ENCODE measurements at regions not wholly inside any gene's neighbourhood (a gene's known extent, or its start where the extent isn't known, plus 50 kb on each side); places are given as distances from the start of the nearest gene placed in this dataset.

DNA sequence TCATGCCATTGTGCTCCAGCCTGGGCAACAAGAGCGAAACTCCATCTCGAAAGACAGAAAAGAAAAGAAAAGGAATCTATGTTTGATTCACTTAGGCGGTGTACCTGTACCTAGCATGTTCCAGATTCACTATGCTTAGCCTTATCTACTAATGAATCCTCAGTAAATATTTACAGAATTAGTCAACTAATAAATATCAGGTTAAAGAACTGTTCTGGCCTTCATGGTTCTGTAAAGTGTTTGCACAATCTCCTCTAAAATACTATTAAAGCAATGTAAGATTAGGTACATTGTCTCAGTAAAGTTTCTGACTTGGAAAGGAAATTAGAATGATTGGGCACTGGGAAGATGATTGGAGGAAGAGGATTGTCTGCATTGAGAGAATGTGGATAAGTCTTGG, 2770.4 kb downstream of the PCDH9 start:
- POLR2A ChIA-PET, result no interaction called here
- Histone ChIP-seq H3K27ac (ENCODE audit: low read depth, low read length) (no peak overlapping the region), H3K4me3 (ENCODE audit: low read depth, low read length) (no peak overlapping the region), H3K9me3 (ENCODE audit: control insufficient read depth, insufficient read depth, low read length) (no peaks in the 10 kb centered on the region), H3K27me3 (ENCODE audit: control insufficient read depth, insufficient read depth, low read length) (no peaks in the 10 kb centered on the region)
- TF ChIP-seq, protein P1, sequence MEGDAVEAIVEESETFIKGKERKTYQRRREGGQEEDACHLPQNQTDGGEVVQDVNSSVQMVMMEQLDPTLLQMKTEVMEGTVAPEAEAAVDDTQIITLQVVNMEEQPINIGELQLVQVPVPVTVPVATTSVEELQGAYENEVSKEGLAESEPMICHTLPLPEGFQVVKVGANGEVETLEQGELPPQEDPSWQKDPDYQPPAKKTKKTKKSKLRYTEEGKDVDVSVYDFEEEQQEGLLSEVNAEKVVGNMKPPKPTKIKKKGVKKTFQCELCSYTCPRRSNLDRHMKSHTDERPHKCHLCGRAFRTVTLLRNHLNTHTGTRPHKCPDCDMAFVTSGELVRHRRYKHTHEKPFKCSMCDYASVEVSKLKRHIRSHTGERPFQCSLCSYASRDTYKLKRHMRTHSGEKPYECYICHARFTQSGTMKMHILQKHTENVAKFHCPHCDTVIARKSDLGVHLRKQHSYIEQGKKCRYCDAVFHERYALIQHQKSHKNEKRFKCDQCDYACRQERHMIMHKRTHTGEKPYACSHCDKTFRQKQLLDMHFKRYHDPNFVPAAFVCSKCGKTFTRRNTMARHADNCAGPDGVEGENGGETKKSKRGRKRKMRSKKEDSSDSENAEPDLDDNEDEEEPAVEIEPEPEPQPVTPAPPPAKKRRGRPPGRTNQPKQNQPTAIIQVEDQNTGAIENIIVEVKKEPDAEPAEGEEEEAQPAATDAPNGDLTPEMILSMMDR (IDR thresholded peaks at IDR 0.05; ENCODE audit: low read depth, low read length), result no peak
- DNase-seq (ENCODE audit: low read depth, low spot score), result no peak
- CTCF ChIA-PET, result no interaction called here

DNA sequence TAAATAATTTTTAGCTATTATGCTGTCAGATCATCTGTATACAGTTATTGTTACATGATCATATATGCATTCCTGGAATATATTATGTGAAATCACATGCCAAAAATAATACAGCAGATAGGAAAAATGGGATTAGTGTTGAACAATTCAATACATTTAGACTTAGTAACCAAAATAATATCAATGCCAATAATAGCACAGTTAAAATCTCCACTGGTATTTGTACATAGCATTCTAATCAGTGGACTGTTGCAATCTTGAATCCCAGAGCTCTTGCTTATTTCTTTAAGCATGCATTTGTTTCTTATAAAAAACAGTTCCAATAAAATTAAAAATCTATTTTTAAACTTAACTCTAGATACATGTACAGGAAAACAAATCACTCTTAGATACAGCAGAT, 2772.2 kb downstream of the PCDH9 start:
- Histone ChIP-seq H3K27me3 (ENCODE audit: control insufficient read depth, insufficient read depth, low read length) (no peaks in the 10 kb centered on the region), H3K9me3 (ENCODE audit: control insufficient read depth, insufficient read depth, low read length) (no peaks in the 10 kb centered on the region), H3K27ac (ENCODE audit: low read depth, low read length) (no peak overlapping the region), H3K4me3 (ENCODE audit: low read depth, low read length) (no peak overlapping the region)
- TF ChIP-seq, protein P1 (IDR thresholded peaks at IDR 0.05; ENCODE audit: low read depth, low read length), result no peak
- CTCF ChIA-PET, result interaction anchor here (0.9 kb wide), 1 partner anchor 14 kb away, joined by 3 read pairs; no protein-coding TSS in a partner anchor
- POLR2A ChIA-PET, result no interaction called here
- DNase-seq (ENCODE audit: low read depth, low spot score), result no peak

DNA sequence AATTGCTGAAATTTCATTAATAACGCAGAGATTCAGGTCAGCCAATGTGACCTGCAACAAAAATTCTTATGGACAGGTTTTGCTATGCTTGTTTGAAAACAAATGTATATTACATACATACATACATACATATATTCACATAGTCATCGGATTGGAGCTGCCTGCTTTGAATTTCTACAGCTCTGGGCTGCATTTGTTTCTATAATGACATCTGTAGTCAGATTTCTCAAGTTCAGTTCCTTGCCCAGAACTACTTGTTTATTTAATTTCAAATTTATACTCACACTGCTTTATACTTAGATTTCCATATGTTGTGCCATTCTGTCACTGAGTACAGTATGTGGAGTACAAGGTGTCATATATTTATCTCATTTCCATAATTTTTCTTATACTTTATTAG, 2775.0 kb downstream of the PCDH9 start:
- H3K27me3 ChIP-seq (ENCODE audit: control insufficient read depth, insufficient read depth, low read length), result no peaks in the 10 kb centered on the region
- ChIA-PET CTCF (no interaction called here), POLR2A (no interaction called here)
- TF ChIP-seq, protein P1 (IDR thresholded peaks at IDR 0.05; ENCODE audit: low read depth, low read length), result no peak
- no peak for DNase-seq (ENCODE audit: low read depth, low spot score)
- no peak overlapping the region for H3K27ac ChIP-seq (ENCODE audit: low read depth, low read length)
- H3K9me3 ChIP-seq (ENCODE audit: control insufficient read depth, insufficient read depth, low read length), result no peaks in the 10 kb centered on the region
- H3K4me3 ChIP-seq (ENCODE audit: low read depth, low read length), result no peak overlapping the region

DNA sequence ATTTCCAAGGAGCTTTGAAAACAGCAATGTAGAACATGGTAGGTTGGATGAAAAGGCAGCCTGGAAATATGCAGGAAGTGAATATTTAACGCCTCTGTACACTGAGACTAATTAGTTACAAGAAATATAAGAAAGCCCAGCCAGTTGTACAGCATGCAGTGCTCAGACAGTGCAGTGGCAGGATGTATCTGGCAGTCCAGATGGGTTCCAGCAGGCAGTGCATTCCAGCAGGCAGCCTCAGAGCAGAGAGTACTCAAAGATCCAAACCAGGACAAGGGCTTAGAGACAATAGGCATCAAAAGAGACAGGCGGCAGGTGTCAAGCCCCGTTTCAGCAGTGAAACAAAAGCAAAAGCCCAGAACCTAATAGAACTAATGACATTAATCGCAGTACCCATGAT, 2776.3 kb downstream of the PCDH9 start:
- no peak overlapping the region for H3K4me3 ChIP-seq (ENCODE audit: low read depth, low read length)
- TF ChIP-seq, protein P1 (IDR thresholded peaks at IDR 0.05; ENCODE audit: low read depth, low read length), result no peak
- H3K9me3 ChIP-seq (ENCODE audit: control insufficient read depth, insufficient read depth, low read length), result no peaks in the 10 kb centered on the region
- ChIA-PET POLR2A (no interaction called here), CTCF (no interaction called here)
- H3K27me3 ChIP-seq (ENCODE audit: control insufficient read depth, insufficient read depth, low read length), result no peaks in the 10 kb centered on the region
- no peak for DNase-seq (ENCODE audit: low read depth, low spot score)
- no peak overlapping the region for H3K27ac ChIP-seq (ENCODE audit: low read depth, low read length)

DNA sequence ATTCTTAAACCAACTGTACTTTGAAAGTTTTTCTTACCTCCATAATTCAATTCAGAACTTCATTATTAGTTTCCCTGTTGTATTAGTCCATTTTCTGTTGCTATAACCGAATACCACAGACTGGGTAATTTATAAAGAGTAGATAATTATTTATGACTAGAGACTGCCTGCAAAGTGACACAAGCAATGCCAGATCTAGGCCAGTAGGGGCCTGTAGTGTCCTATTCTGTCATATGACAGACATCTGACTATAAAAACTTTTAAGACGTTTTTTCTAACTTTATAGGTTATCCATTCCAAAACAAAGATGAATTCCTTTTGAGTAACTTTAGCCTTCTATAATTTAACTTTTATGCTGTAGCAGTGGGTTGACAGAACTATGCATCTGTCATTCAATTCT, 2783.8 kb downstream of the PCDH9 start:
- Histone ChIP-seq H3K27ac (ENCODE audit: low read depth, low read length) (no peak overlapping the region), H3K9me3 (ENCODE audit: control insufficient read depth, insufficient read depth, low read length) (no peaks in the 10 kb centered on the region), H3K27me3 (ENCODE audit: control insufficient read depth, insufficient read depth, low read length) (no peaks in the 10 kb centered on the region), H3K4me3 (ENCODE audit: low read depth, low read length) (no peak overlapping the region)
- DNase-seq (ENCODE audit: low read depth, low spot score), result no peak
- TF ChIP-seq, protein P1 (IDR thresholded peaks at IDR 0.05; ENCODE audit: low read depth, low read length), result peak; percentile 35; the same call in 1 of the 2 replicates
- CTCF ChIA-PET, result interaction anchor here (0.7 kb wide), 1 partner anchor 16 kb away, joined by 3 read pairs; no protein-coding TSS in a partner anchor
- POLR2A ChIA-PET, result no interaction called here

All from AG04450 (cell line).